ENCODE measurements at regions not wholly inside any gene's neighbourhood (a gene's known extent, or its start where the extent isn't known, plus 50 kb on each side); places are given as distances from the start of the nearest gene placed in this dataset.

DNA sequence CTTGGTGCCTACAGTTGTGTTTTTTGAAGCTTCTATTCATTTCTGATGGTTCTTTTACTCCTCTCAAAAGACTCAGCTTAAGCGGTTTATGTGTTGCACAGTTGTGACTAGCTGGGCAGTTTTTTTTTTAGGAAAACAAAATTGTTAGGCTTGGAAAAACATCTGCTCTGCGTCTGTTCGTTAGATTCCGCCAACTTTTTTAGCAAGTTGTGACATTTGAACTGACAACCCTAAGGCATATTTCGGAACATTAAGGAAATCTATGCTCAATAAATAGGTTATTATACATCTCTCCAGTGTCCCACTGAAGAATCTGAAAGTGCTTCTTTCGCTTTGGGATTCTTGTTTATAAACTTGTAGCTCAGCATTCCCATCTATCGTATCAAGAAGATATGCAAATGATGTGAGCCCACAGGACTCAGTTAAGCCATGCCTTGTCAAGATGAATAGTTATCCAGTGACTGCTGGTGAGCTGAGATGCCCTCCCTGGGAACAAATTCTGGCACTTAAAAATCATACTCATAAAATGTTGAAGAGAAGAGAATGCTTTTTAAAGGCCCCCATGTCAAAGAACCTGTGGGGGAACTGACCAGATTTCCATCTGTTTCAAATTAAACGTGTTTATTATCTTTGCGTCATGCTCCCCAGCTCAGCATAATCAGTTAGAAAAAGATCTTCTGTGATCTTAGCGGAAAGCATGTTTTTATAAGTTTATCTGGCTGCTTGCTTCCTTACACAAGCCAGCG is 109.0 kb upstream of the FAM20A start:
- WGBS, 2 donors: 57 to 68% methylated on average over 11 of the region's 11 CpGs
- no peaks in the 10 kb centered on the region for H3K36me3 ChIP-seq
- peak overlapping the region in 1 of 4 donors; percentile 27 for H3K27ac ChIP-seq

DNA sequence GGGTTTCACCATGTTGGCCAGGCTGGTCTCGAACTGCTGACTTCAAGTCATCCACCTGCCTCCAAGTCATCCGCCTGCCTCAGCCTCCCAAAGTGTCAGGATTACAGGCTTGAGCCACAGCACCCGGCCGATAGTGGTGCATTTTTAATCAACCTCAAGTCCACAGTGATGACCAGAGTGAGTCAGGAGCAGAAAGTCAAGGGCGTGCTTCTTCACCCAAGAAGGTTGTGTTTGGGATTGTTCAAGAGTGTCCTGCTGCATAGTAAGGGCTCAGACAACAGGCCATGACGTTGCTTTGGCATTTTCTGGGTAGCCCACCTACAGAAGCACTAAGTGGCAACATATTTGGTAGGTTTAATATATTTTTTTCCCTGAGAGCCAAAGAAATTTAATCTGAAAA is 108.3 kb upstream of the FAM20A start:
- ATAC-seq (ENCODE audit: low FRiP score in 2 of 2) (no peak), DNase-seq (no peak)
- Histone ChIP-seq H3K4me1 (no peaks in the 10 kb centered on the region), H3K36me3 (no peaks in the 10 kb centered on the region), H3K27ac (no peak overlapping the region), H3K4me3 (no peak overlapping the region), H3K9me3 (no peaks in the 10 kb centered on the region), H3K27me3 (no peaks in the 10 kb centered on the region)
- TF ChIP-seq EP300 (IDR thresholded peaks at IDR 0.05): no peak
- no peak for TF ChIP-seq POLR2AphosphoS5 (IDR thresholded peaks at IDR 0.05)
- TF ChIP-seq, protein P1, sequence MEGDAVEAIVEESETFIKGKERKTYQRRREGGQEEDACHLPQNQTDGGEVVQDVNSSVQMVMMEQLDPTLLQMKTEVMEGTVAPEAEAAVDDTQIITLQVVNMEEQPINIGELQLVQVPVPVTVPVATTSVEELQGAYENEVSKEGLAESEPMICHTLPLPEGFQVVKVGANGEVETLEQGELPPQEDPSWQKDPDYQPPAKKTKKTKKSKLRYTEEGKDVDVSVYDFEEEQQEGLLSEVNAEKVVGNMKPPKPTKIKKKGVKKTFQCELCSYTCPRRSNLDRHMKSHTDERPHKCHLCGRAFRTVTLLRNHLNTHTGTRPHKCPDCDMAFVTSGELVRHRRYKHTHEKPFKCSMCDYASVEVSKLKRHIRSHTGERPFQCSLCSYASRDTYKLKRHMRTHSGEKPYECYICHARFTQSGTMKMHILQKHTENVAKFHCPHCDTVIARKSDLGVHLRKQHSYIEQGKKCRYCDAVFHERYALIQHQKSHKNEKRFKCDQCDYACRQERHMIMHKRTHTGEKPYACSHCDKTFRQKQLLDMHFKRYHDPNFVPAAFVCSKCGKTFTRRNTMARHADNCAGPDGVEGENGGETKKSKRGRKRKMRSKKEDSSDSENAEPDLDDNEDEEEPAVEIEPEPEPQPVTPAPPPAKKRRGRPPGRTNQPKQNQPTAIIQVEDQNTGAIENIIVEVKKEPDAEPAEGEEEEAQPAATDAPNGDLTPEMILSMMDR (IDR thresholded peaks at IDR 0.05): no peak
- no peak for TF ChIP-seq POLR2A (IDR thresholded peaks at IDR 0.05)
- WGBS, 2 donors: 86 to 93% methylated on average over 6 of the region's 6 CpGs

More for the DNA sequence above, 109.0 kb upstream of the FAM20A start:
- Histone ChIP-seq H3K4me3 (no peak overlapping the region), H3K27me3 (no peaks in the 10 kb centered on the region), H3K4me1 (no peaks in the 10 kb centered on the region), H3K9me3 (no peaks in the 10 kb centered on the region)
- no peak for TF ChIP-seq EP300 (IDR thresholded peaks at IDR 0.05)
- TF ChIP-seq, protein P1 (IDR thresholded peaks at IDR 0.05): no peak
- no peak for TF ChIP-seq POLR2AphosphoS5 (IDR thresholded peaks at IDR 0.05)
- TF ChIP-seq POLR2A (IDR thresholded peaks at IDR 0.05): no peak
- peak in 1 of 2 donors; percentile 18 for ATAC-seq (ENCODE audit: low FRiP score in 2 of 2)
- no peak for DNase-seq

GRCh38 chr17:68707031-68707430 is 105.9 kb upstream of the FAM20A start:
- Histone ChIP-seq H3K36me3 (no peaks in the 10 kb centered on the region), H3K27ac (no peak overlapping the region), H3K27me3 (no peaks in the 10 kb centered on the region), H3K9me3 (no peaks in the 10 kb centered on the region), H3K4me1 (no peaks in the 10 kb centered on the region), H3K4me3 (no peak overlapping the region)
- no peak for DNase-seq
- 93% methylated on average over 4 of the region's 4 CpGs for WGBS, 2 donors
- TF ChIP-seq POLR2AphosphoS5 (IDR thresholded peaks at IDR 0.05): no peak
- TF ChIP-seq POLR2A (IDR thresholded peaks at IDR 0.05): no peak
- TF ChIP-seq EP300 (IDR thresholded peaks at IDR 0.05): no peak
- TF ChIP-seq, protein P1 (IDR thresholded peaks at IDR 0.05): no peak
- ATAC-seq (ENCODE audit: low FRiP score in 2 of 2): peak in 1 of 2 donors; percentile 79

GRCh38 chr17:68706356-68706920 is 105.3 kb upstream of the FAM20A start:
- H3K4me1 ChIP-seq: no peaks in the 10 kb centered on the region
- no peak for ATAC-seq (ENCODE audit: low FRiP score in 2 of 2)
- peak overlapping the region in 1 of 4 donors; percentile 27 for H3K27ac ChIP-seq
- no peak overlapping the region for H3K4me3 ChIP-seq
- H3K9me3 ChIP-seq: no peaks in the 10 kb centered on the region
- TF ChIP-seq, protein P1 (IDR thresholded peaks at IDR 0.05): no peak
- TF ChIP-seq POLR2AphosphoS5 (IDR thresholded peaks at IDR 0.05) (no peak), EP300 (IDR thresholded peaks at IDR 0.05) (no peak), POLR2A (IDR thresholded peaks at IDR 0.05) (no peak)
- no peak for DNase-seq
- H3K36me3 ChIP-seq: no peaks in the 10 kb centered on the region
- no peaks in the 10 kb centered on the region for H3K27me3 ChIP-seq
- 59 to 64% methylated on average over 5 of the region's 5 CpGs for WGBS, 2 donors
